Endothelial cell (in vitro differentiated cells): ENCODE measurements at regions not wholly inside any gene's neighbourhood (a gene's known extent, or its start where the extent isn't known, plus 50 kb on each side); places are given as distances from the start of the nearest gene placed in this dataset.

Source experiments
- DNase-seq: peaks from one replicate; pipeline ENCODE4 v3.0.0; 2021; ENCODE audit warnings: low spot score
- H3K27ac Mint-ChIP-seq: one replicate; pipeline ENCODE4 v1.8.0; 2021; ENCODE audit warnings: mixed read lengths, inconsistent platforms; ENCODE audit not compliant: unreplicated experiment
- H3K27me3 Mint-ChIP-seq: one replicate; pipeline ENCODE4 v1.8.0; 2021; ENCODE audit warnings: mild to moderate bottlenecking, moderate library complexity, mixed read lengths, inconsistent platforms; ENCODE audit not compliant: unreplicated experiment
- H3K36me3 Mint-ChIP-seq: one replicate; pipeline ENCODE4 v1.8.0; 2021; ENCODE audit warnings: mild to moderate bottlenecking, low read depth, mixed read lengths, inconsistent platforms; ENCODE audit not compliant: unreplicated experiment
- H3K4me1 Mint-ChIP-seq: one replicate; pipeline ENCODE4 v1.8.0; 2021; ENCODE audit warnings: mild to moderate bottlenecking, mixed read lengths, inconsistent platforms; ENCODE audit not compliant: unreplicated experiment
- H3K4me3 Mint-ChIP-seq: one replicate; pipeline ENCODE4 v1.8.0; 2021; ENCODE audit warnings: mild to moderate bottlenecking, mixed read lengths, inconsistent platforms; ENCODE audit not compliant: unreplicated experiment
- H3K9me3 Mint-ChIP-seq: one replicate; pipeline ENCODE4 v1.8.0; 2021; ENCODE audit warnings: mixed read lengths, inconsistent platforms; ENCODE audit not compliant: unreplicated experiment
- TF ChIP-seq, protein P1 (sequence below): fragments of 200-600 bp; sonication (generic); IDR thresholded peaks from one replicate; pipeline ENCODE4 v1.5.0; 2021; ENCODE audit warnings: antibody characterized with exemption; ENCODE audit not compliant: unreplicated experiment

DNA sequence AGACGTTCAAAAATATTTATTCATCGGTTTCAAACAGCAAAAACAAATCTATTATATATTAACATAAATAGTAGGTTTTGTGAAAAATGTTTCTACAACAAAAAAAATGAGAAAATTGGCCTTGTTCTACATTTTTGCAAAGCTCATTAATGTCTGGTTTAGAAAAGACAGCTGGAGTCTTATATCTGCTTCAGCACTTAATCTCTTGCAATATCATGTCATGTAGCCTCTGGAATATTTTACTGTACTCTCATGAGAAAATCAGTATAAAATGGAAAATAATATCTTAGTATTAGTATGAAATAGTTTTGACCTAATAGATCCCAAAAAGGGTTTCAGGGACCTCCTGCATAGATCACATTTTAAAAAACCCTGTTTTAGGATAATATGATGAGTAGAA, 326.6 kb downstream of the ARL4A start:
- Mint-ChIP-seq H3K4me1 (peaks cover 4% of the 10 kb centered on the region), H3K27me3 (no peaks in the 10 kb centered on the region), H3K9me3 (no peaks in the 10 kb centered on the region), H3K27ac (no peak overlapping the region), H3K36me3 (peaks cover 3% of the 10 kb centered on the region), H3K4me3 (no peak overlapping the region)
- DNase-seq: no peak
- TF ChIP-seq, protein P1, sequence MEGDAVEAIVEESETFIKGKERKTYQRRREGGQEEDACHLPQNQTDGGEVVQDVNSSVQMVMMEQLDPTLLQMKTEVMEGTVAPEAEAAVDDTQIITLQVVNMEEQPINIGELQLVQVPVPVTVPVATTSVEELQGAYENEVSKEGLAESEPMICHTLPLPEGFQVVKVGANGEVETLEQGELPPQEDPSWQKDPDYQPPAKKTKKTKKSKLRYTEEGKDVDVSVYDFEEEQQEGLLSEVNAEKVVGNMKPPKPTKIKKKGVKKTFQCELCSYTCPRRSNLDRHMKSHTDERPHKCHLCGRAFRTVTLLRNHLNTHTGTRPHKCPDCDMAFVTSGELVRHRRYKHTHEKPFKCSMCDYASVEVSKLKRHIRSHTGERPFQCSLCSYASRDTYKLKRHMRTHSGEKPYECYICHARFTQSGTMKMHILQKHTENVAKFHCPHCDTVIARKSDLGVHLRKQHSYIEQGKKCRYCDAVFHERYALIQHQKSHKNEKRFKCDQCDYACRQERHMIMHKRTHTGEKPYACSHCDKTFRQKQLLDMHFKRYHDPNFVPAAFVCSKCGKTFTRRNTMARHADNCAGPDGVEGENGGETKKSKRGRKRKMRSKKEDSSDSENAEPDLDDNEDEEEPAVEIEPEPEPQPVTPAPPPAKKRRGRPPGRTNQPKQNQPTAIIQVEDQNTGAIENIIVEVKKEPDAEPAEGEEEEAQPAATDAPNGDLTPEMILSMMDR: no peak

DNA sequence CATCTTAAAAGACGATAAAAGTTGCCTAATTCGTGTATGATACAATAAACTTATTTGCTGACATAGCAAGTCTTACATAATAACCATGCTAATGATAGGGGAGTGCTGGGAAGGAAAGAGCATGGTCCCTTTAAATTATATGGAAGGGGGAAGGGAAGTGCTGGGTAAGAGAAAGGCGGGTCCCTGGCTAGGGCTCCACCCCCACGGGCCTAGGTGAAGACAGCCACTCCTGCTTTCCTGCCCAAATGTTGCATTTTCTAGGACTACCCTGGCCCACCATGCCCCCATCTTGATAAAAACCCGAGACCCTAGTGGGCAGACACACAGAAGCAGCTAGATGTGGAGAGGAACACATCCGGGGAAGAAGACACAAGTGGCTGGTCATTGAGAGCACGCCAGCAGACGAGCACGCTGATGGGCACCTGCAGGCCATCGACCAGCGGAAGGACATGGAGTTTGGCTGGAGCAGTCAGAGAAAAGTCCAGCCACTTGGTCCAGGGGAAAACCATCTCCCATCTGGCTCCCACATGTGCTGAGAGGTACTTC, 328.7 kb downstream of the ARL4A start:
- no peak overlapping the region for H3K4me3 Mint-ChIP-seq
- no peaks in the 10 kb centered on the region for H3K27me3 Mint-ChIP-seq
- H3K4me1 Mint-ChIP-seq: peaks cover 4% of the 10 kb centered on the region
- H3K9me3 Mint-ChIP-seq: no peaks in the 10 kb centered on the region
- H3K36me3 Mint-ChIP-seq: no peaks in the 10 kb centered on the region
- TF ChIP-seq, protein P1: no peak
- no peak for DNase-seq
- no peak overlapping the region for H3K27ac Mint-ChIP-seq

DNA sequence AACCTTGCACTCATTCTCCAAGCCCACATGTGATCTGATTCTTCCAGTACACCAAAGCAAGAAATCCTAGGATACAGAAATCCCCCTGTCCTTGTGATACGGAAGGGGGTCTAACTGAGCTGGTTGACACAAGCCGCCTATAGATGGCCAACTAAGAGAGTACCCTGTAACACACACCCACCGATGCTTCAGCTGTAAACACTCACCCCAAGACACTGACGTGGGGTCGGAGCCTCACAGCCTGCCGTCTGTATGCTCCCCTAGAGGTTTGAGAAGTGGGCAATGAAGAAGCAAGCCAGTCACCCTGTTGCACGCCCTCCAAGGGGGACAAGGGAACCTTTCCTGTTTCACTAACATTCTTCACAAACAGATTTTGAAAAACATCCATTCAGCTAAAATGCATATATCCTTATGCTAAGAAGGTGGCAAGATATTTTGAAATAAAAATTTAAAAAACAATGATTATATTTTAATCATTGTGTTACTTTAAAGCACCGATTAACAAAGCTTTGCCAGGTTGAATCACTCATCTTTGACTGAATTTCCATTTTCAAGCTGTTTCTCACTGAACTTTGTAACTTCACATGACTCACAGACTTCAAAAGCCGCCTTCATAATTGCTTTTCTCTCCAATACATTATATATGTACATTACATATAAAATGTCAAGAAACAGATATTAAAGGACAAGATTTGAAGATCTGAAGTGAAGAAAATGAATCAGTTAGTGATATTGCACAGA, 329.3 kb downstream of the ARL4A start:
- DNase-seq: no peak
- TF ChIP-seq, protein P1: no peak
- Mint-ChIP-seq H3K27ac (no peak overlapping the region), H3K9me3 (no peaks in the 10 kb centered on the region), H3K4me3 (no peak overlapping the region), H3K27me3 (no peaks in the 10 kb centered on the region), H3K4me1 (peaks cover 4% of the 10 kb centered on the region), H3K36me3 (no peaks in the 10 kb centered on the region)

DNA sequence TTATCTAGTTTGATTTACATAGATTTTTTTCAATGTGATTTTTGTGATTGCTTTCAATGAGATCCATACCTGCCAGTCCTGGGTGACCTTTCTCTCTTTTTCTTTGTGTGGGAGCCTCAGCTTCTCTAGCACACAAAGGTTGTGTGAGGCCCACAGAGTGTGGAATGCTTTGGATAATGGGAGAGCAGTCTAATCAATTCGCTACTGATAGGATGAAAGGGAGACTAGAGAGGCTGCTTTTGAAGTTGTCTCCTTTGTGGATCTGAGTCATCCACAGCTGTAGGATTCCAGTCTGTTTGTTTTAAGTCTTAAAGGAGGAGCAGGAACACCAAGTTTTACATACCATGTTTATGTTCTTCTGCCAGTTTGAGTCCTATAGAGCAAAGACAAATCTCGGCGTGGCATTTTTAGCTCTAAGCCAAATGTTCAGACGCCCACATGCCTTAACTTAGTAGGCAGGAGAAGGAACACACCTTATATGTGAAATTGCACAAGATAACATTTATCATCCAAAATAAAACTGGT, 330.0 kb downstream of the ARL4A start:
- H3K27me3 Mint-ChIP-seq: no peaks in the 10 kb centered on the region
- no peak for DNase-seq

DNA sequence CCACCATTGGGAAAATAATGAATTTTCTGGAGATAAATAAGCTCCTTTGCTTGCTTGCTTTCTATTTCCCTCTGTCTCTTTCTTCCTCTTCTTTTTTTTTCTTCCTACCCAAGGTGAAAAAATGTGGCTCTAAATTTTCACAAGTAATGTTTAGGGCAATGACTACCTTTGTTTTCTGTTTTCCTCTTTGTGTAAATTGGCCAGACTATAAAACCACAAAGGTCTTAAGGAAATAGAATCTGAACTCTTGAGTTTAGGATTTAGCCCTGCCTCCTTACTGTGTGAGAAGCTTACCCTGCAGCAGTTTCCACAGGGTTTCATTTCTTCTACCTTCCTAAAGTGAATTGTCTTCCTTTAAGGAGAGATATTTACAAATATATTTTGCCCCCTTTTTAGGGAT, 330.4 kb downstream of the ARL4A start:
- Mint-ChIP-seq H3K27me3 (no peaks in the 10 kb centered on the region), H3K4me3 (no peak overlapping the region), H3K27ac (no peak overlapping the region), H3K4me1 (peaks cover 4% of the 10 kb centered on the region), H3K36me3 (no peaks in the 10 kb centered on the region), H3K9me3 (no peaks in the 10 kb centered on the region)
- TF ChIP-seq, protein P1: no peak
- DNase-seq: no peak

More for the DNA sequence above, 330.0 kb downstream of the ARL4A start:
- H3K4me1 Mint-ChIP-seq: peaks cover 4% of the 10 kb centered on the region
- no peak overlapping the region for H3K27ac Mint-ChIP-seq
- H3K9me3 Mint-ChIP-seq: no peaks in the 10 kb centered on the region
- no peaks in the 10 kb centered on the region for H3K36me3 Mint-ChIP-seq
- no peak overlapping the region for H3K4me3 Mint-ChIP-seq
- TF ChIP-seq, protein P1: no peak
